HG03175 (cell line): ENCODE measurements at regions not wholly inside any gene's neighbourhood (a gene's known extent, or its start where the extent isn't known, plus 50 kb on each side); places are given as distances from the start of the nearest gene placed in this dataset.

Source experiments
- ATAC-seq: cut with Tn5 transposase; IDR thresholded peaks from one replicate; pipeline ENCODE4 v1.9.1; 2021; ENCODE audit warnings: mild to moderate bottlenecking, moderate library complexity; ENCODE audit not compliant: unreplicated experiment

DNA sequence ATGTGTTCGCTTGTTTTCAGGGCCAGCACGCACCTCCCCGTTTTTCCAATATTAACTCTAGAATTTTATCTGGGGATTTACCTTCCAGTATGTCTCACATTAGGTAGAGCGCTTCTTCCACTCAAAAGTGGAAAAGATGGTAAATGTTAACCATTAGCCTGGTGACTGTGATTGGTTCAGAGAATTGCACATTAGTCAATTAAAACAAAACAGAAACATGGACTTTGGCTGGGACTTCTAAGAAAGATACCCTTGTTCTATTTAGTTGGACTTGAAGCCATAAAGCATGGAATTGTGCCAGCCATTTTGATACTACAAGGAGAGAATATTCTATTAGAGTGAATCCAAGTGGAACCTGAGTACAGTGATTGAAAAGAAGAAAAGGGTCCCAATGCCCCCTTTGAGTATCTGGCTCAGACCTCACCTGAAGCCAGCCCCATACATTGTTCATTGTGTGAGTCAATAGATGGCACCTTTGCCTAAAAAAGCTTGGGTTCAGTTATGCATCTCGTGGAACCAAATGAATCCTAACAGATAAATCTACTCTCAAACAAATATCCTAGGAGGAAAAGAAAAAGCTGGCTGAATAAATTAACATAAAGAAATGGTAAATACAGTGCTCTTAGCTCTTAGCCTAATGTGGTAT lies 354.3 kb downstream of the IRS1 start:
- no peak for ATAC-seq

DNA sequence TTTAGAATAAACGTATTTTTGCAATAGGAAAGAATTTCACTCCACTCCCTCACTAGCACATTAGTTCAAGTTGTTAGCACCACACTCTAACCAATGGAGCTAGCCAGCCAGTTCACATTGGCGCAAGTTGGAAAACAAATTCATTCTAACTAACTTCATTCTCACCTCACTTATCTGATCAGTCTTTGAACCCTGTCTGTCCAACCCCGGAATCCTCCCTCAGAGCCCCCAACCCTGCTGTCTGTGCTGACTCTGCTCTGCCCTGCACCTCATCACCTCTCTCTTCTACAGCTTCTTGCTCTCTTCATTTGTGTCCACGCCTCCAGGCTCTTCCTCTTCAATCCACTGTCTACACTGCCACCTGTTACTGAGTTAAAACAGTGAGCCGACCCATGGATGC lies 356.5 kb downstream of the IRS1 start:
- no peak for ATAC-seq

DNA sequence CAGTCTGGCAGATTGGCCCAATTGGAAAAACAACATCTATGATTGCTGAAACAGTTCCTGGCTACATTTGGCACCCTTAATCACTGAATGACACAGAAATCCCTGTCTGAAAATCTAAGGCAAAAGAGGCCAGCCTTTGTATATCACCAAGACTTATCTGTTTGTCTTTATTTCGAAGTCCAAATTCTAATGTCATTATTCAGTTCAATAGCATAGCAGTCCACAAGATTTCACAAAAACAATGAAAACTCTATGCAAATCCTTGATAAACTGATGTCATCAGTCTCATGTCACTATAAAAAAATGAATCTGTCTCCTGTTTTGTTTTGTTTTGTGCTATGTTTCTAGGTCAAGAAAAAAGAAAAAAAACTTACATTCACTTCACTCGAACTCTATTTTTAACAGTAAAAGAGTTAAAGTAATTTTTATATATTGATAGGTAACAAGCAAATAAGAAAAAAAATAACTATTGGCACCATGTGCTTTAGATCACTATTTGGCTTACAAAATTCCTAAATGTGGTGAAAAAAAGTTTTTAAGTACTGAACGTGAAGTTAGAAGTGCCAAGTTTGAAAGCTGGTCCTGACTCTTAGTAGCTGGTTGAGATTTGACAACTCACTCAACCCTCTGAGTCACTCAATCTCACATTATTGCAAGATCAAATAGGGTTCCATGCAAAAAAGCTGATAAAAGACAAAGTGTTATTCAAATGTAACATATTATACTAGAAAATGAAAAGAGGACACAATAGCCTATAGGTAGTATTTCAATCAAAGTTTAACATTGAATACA lies 359.3 kb downstream of the IRS1 start:
- ATAC-seq, result no peak

DNA sequence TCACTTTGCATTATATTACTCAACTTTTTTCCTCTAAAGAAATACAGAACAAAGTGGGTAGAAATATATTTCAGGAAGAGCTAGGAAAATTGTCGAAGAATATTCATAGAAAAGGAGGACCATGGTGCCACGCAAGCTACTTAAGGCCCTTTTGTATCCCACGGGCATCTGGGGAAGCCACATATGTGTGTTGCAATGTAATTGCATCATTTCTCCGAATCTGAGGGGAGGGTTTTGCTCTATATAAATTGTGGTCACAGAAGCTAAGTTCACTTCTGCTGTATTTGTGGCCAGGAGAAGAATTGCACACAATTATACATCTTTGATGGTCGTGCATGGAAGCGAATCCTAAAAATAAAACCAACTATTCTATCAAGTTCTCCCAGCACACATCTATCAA lies 360.3 kb downstream of the IRS1 start:
- ATAC-seq, result no peak

DNA sequence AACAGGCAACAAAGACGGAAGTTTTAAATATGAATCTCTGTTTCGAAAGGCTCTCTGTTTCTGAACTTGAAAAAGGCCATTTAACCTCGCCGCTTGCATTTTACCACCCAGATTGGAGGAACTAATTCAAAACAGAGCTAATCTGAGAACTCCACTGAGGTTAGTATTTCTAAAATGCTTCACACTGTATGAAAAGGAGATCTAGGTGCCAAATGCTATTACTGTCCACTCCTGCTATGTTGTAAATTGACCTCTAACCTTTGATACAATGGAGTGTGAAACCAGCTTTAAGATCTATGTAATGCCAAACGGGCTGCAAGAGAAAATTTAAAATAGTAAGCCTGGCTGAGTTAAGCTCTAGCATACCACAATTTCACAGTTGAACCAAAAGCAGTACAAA lies 364.5 kb downstream of the IRS1 start:
- no peak for ATAC-seq

DNA sequence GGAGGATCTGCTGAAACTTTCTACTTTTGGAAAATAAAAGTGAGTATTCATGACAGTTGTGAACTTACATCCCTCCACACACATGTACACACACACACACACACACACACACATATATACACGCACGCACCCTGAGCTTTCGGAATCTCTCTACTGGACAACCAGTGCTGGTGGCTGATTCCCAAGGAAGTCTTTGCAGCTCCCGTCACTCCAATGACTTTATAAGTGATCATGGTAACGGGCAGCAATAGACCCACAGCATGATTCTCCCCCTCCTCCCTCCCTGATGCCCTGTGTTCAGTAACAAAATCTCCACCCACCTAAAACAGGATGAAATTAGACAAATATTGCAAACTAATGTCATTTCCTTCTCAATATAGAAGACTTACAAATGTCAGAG lies 364.9 kb downstream of the IRS1 start:
- no peak for ATAC-seq

DNA sequence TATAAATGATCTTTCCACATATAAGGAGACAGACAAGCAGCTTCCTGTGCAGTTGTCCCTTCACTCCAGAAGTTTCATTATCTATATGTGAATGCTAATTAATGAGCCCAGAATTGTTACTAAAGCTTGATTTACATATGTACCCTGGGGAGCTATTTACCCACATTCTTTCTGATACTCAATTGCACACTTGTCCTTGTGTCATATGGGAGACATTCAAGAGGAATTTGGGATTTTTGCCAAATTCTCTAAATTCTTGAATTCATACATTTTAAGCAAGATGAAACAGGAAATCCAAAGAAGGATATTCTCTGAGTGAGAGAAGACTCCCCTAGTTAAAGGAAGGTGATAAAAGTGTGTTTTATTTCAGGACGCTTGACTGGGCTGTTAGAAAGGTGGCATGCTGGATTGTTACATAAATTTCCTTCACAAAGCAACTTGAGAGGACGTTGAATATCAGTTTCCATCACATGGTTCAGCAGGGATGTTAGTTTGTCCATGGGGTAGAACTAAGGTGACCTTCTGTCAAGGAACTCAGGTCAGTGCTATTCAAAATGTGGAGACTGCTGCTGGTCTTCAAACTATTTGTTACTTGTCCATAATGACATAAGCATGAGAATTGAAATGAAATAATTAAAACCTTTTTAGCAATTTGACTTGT lies 368.2 kb downstream of the IRS1 start:
- no peak for ATAC-seq

DNA sequence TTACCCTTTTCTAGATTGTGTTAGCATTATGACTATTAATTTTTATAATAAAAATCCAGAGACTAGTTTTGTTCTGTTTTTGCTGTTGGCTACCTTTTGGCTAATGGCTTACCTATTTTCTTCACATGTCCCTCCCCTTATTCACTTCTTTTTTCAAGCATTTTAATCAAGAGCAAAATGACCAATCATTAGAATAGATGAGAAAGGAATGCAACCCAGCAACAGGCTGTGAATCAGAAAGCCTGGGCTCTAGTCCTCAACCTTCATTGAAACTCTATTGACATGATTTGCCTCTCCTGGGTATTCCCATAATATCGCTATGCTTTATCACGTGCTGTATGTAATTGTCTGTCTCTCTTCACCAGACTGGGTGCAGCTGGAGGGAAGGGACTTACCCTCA lies 370.1 kb downstream of the IRS1 start:
- ATAC-seq, result no peak

DNA sequence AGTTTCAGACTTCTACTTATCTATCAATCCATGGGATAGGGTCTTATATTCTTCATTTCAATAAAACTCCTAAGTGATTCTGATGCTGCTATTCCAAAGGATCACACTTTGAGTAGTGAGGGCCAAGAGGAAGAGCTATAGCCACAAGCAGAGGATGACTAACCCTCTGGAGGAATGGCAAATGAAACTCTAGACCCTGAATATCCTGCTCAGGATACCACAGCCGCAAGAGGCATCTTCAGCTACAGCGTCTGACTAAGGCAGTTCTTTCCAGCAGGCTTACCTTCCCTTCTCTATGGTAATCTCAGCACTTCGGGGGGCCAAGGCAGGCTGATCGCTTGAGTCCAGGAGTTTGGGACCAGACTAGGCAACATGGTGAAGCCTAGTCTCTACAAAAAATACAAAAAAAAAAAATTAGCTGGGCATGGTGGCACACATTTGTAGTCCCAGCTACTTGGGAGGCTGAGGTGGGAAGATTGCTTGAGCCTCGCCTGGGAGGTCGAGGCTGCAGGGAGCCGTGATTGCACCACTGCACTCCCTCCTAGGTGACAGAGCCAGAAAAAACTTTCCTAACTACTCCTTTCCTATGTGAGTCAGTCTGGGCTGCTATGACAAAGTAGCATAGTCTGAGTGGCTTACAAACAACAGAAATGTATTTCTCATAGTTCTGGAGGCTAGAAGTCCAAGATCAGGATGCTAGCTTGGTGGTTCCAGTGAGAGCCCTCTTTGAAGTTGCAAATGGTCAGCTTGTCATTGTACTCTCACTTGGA lies 371.9 kb downstream of the IRS1 start:
- no peak for ATAC-seq

DNA sequence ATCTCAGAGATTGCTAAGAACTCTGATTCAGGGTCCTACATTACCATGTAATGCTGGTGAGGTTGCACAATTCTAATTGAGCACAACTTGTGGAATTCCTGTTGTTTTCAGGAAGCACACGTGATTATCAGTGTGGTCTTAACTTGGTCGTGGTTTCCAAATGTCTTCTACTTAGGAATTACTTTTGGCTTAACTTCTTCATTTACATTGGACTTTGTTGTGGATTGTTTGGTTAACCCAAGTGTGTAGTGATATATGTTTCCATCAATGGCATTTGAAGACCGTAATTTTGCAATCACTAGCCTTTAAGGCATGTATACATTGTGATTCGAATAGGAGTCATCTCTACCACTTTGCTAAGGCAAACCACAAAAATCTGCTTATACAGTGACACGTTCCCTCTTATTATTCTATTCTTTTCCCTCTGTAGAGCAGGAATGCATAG lies 373.3 kb downstream of the IRS1 start:
- ATAC-seq, result no peak

DNA sequence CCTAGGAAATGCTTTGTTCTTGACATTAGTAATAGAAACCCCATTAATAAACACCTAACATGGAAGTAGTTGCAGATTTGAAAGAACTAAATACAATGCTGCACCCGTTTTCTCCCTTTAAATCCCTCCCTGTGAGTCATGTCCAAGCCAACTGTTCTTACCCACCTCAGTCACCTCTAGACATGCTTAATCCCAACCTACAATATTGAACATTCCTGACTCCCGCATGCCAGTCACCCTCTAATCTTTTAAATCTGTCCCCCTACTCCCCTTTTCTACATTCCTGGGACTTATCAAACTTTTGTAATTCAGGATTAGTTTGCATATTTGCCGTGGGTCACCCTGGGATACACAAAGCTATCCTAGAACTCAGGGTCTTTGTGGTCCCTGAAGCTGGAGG lies 374.6 kb downstream of the IRS1 start:
- no peak for ATAC-seq

DNA sequence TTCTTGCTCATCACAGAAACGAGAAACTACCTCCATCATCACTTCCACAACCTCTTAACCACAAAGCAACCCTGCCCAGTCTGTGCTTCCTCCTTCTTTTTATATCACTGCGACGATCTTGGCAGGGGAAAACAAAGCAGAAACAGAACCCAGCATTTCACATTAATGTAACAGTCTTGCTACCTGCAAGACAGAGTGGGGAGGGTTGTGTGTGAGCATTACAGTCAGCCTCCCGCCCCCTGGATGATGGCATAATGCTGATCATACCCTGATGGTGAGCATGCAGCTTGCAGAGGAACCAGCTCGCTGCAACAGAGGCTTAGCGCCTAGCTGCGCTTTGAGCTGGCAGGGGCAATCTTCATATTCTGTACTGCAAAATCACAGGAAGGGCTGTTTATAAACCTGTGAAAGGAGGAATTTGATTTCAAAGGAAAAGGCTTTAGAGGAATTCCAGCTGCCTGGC lies 376.1 kb downstream of the IRS1 start:
- peak; percentile 80 for ATAC-seq

DNA sequence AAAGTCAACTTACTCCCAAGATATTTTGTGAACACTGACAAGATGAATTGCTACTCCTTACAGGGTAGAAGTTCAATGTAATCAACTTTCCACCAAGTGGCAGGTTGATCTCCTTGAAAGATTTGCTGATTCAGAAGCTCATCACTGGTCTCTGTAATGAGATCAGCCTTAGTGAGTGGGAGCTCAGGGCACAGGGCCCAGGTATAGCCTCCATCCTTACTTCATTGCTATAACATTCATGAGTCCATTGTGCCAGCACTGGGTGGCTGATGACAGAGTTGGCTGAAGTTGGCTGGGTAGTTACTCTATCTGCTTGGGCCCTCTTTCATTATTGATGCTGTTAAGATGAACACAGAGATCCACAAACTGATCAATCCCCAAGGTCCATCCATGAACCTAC lies 379.0 kb downstream of the IRS1 start:
- no peak for ATAC-seq

DNA sequence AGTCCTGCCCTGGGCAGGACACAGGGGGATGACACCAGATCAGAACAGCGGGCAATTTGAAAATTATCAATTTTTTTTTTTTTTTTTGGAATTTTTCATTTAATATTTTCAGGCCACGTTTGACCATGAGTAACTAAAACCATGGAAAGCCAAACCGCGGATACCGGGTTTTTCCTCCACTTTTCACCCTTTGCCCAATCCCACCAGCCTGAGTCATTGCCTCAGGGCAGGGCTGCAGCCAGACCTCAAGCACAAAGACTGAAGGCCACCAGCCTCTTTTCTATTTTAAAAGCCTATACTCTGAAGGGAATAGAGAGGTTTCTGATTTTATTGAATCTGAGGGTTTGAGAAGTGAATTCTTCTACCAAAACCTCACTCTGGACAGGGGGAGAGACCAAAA lies 381.1 kb downstream of the IRS1 start:
- ATAC-seq, result no peak

DNA sequence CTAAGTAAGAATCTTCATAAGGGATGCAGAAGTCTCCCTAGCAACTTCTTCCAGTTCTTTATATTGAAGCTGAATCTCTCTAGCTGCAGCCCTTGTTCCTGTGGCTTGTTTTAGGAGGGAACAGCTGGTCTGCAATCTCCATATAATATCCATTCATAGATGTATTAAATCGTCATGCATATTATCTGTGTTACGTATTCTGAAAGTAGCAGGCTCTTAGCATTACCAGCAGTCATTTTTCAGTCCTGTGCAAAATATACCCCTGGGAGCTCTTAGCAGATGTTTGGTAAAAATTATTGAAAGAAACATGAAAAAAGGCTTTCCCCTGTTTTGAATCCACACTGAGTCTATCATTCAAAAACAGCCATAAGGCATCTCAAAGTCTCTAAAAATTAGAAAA lies 385.3 kb downstream of the IRS1 start:
- no peak for ATAC-seq

DNA sequence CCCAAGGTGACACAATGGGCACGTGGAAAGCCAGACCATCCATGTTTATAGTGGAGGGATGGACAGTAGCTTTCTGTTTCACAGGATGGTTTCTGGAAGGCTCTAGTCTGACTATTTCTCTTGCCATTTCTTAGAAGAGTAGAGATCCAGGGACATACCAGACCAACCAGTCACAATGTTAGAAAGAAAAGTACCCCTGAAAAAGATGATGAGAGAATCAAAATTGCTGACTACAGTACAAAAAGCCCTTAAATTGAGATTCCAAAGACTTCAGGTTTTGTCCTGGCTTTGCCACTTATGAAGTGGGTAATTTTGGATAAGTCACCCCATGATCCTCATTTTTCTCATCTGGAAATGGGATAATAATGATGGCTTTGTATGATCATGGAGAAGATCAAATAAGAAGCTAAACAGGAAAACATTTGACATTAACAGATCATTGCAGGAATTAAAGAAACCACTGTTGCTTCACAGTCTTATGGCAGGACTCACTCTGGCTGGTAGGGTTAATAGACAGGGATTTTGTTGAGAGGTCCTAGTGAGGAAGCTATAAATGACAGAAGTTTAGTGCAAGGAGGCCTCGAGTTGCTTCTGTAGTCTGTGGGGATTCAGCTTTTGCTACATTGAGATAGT lies 386.0 kb downstream of the IRS1 start:
- no peak for ATAC-seq

DNA sequence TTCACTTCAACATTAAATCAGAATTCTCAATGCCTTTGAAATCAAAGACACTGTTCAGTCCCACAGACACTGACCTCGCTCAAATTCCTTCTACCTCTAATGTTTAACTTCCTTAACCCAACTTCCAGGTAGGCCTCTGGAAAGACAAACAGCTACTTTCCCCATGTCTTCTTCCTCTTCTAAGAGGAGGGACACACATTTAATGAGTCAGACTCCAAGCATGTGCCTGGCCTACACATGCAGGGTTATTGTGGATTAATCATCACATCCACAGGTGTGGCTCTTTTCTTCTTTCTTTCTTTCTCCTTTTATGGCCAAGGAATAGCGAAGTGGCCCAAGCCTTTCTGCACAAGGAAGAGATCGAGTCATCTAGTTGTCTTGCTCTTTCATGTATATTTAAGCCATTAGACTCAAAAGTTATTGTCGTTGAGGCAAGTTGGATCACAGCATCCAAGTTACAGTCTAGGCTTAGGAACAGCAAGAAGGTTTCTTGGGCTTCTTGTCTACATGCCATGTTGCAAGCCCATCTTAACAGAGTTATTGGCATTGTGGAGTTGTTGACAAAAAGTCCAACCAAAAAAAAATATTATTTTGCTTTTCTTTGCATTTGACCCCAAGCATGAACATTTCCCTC lies 387.8 kb downstream of the IRS1 start:
- ATAC-seq, result no peak

DNA sequence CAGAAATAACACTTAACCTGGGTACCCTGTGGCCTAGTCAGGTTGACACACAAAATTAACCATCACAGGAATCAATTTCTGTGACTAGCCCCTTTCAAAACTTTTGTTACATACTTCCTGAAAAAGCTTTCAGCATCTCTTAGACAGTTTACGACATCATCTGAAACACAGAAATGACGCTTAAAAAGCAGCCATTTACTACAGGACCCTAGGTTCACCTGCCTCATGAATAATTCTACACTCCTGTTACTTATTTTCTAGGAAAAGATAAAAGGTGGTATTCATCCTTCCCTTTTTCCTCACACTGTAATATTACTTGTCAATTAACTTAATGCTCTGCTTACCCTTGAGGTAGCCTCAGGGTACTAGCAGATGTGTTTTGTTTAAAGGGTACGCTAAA lies 388.4 kb downstream of the IRS1 start:
- no peak for ATAC-seq

DNA sequence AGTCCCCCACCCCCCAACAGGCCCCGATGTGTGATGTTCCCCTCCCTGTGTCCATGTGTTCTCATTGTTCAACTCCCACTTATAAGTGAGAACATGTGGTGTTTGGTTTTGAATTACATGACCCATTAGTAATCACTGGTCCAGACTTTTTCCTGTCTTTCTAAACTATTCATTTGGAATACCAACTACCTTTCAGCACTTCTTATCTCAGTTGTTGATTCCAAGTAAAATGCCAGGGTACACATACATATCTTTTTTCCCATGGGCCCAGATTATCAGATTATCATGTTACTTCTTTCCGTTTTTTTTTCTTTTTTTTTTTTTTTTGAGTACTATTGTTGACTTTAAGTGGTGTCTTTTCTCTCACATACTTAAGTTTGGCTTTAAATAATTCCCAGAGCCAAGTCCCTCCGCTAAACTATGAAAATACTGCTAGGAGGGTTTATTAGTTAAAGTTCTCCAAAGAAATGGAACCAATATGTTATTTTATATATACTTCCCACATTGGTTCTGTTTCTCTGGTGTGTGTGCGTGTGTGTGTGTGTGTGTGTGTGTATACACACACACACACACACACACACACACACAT lies 389.3 kb downstream of the IRS1 start:
- no peak for ATAC-seq

DNA sequence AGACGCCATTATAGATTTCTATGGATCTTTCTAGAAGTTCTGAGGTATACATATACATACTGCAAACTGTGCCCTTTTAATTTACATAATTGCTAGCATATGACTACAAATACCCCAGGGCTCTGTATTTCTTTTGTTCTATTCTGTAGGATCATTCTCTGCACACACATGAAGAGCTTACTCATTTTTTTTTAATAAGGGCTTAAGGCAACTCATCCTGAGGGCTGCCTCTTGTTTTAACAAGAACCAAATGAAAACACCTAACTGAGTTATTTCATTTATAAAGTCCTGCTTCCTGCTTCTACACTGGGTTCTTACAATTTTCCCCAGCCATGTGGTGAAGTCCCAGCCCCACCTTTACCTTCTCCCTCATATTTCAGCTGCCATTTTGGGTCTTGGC lies 390.5 kb downstream of the IRS1 start:
- no peak for ATAC-seq
